CD14-positive monocyte (primary cell): ENCODE measurements at regions not wholly inside any gene's neighbourhood (a gene's known extent, or its start where the extent isn't known, plus 50 kb on each side); places are given as distances from the start of the nearest gene placed in this dataset.

Experiments
- DNase-seq, 3 donors: peaks; one replicate each; pipeline ENCODE4 v3.0.0-alpha.2; 2011 to 2022
- H2AFZ ChIP-seq: 2 replicates; pipeline ENCODE4 v1.6.0; 2012; ENCODE audit warnings: mild to moderate bottlenecking, low read depth, low read length, inconsistent platforms; ENCODE audit not compliant: insufficient read depth, poor library complexity, severe bottlenecking
- H3K27ac ChIP-seq, 2 donors: 1 replicate in 1 of 2; 2 replicates in 1 of 2; pipeline ENCODE4 v1.5.1; 2012 to 2013; ENCODE audit warnings: low read length in 2 of 2, control low read depth in 1 of 2, inconsistent platforms in 1 of 2, low read depth in 1 of 2, mild to moderate bottlenecking in 1 of 2
- H3K27me3 ChIP-seq, 2 donors: one replicate each; pipeline versions ENCODE4 v1.6.0 to v1.6.1; 2011 to 2013; ENCODE audit warnings: low read length in 2 of 2; ENCODE audit not compliant: control insufficient read depth in 2 of 2, insufficient read depth in 2 of 2
- H3K36me3 ChIP-seq, 2 donors: replicated peaks in 1 of 2; 1 replicate in 1 of 2; 2 replicates in 1 of 2; pipeline versions ENCODE4 v1.5.1 to v1.6.1; 2012 to 2013; ENCODE audit warnings: low read length in 2 of 2, control low read depth in 1 of 2, inconsistent platforms in 1 of 2, mild to moderate bottlenecking in 1 of 2; ENCODE audit not compliant: insufficient read depth in 2 of 2, control insufficient read depth in 1 of 2
- H3K4me1 ChIP-seq, 2 donors: 1 replicate in 1 of 2; 2 replicates in 1 of 2; pipeline versions ENCODE4 v1.5.1 to v1.6.1; 2012 to 2013; ENCODE audit warnings: low read length in 2 of 2, control low read depth in 1 of 2, inconsistent platforms in 1 of 2, mild to moderate bottlenecking in 1 of 2, moderate library complexity in 1 of 2; ENCODE audit not compliant: insufficient read depth in 2 of 2, control insufficient read depth in 1 of 2
- H3K4me2 ChIP-seq: replicated peaks from 2 replicates; pipeline ENCODE3; 2012; ENCODE audit warnings: low read length, moderate library complexity, mild to moderate bottlenecking; ENCODE audit not compliant: poor library complexity, severe bottlenecking; ENCODE audit errors: extremely low read depth
- H3K4me3 ChIP-seq, 3 experiments: fragments of 200-600 bp in 1 of 3; sonication (generic) in 1 of 3; replicated peaks in 1 of 3; 1 replicate in 2 of 3; 2 replicates in 1 of 3; pipeline ENCODE4 v1.5.1; 2011 to 2013; ENCODE audit warnings: low read length in 3 of 3, mild to moderate bottlenecking in 3 of 3, control low read depth in 2 of 3, low read depth in 2 of 3, inconsistent platforms in 1 of 3, moderate library complexity in 1 of 3
- H3K79me2 ChIP-seq: 2 replicates; pipeline ENCODE4 v1.6.0; 2012; ENCODE audit warnings: mild to moderate bottlenecking, control low read depth, inconsistent platforms, low read length, moderate library complexity; ENCODE audit not compliant: insufficient read depth
- H3K9ac ChIP-seq: 2 replicates; pipeline ENCODE4 v1.6.0; 2017; ENCODE audit warnings: low read length, mild to moderate bottlenecking; ENCODE audit not compliant: insufficient read depth, poor library complexity, severe bottlenecking
- H3K9me3 ChIP-seq, 2 donors: replicated peaks in 1 of 2; 1 replicate in 1 of 2; 2 replicates in 1 of 2; pipeline versions ENCODE4 v1.5.1 to v1.6.1; 2012 to 2013; ENCODE audit warnings: low read length in 2 of 2, control low read depth in 1 of 2; ENCODE audit not compliant: control insufficient read depth in 1 of 2, insufficient read depth in 1 of 2
- H4K20me1 ChIP-seq: 2 replicates; pipeline ENCODE4 v1.6.0; 2012; ENCODE audit warnings: mild to moderate bottlenecking, low read length, control low read depth, moderate library complexity; ENCODE audit not compliant: insufficient read depth
- H3K27ac Mint-ChIP-seq, 7 donors: one replicate each; pipeline ENCODE4 v1.8.0; 2020; ENCODE audit warnings: mild to moderate bottlenecking in 7 of 7, mixed read lengths in 7 of 7, moderate library complexity in 6 of 7, inconsistent platforms in 2 of 7
- H3K27me3 Mint-ChIP-seq, 3 donors: one replicate each; pipeline ENCODE4 v1.8.0; 2021 to 2022; ENCODE audit warnings: low read depth in 3 of 3, mild to moderate bottlenecking in 3 of 3, mixed read lengths in 3 of 3, moderate library complexity in 3 of 3, inconsistent platforms in 1 of 3
- H3K36me3 Mint-ChIP-seq, 2 donors: one replicate each; pipeline ENCODE4 v1.8.0; 2020; ENCODE audit warnings: mixed read lengths in 2 of 2, inconsistent platforms in 1 of 2, mild to moderate bottlenecking in 1 of 2
- H3K4me1 Mint-ChIP-seq: one replicate; pipeline ENCODE4 v1.8.0; 2020; ENCODE audit warnings: mild to moderate bottlenecking, mixed read lengths
- H3K4me3 Mint-ChIP-seq, 2 donors: one replicate each; pipeline ENCODE4 v1.8.0; 2020; ENCODE audit warnings: mild to moderate bottlenecking in 2 of 2, mixed read lengths in 2 of 2, moderate library complexity in 1 of 2
- H3K9me3 Mint-ChIP-seq, 7 donors: one replicate each; pipeline ENCODE4 v1.8.0; 2020 to 2022; ENCODE audit warnings: mixed read lengths in 7 of 7, mild to moderate bottlenecking in 6 of 7, moderate library complexity in 6 of 7, inconsistent platforms in 2 of 7
- WGBS: methylation state at CpG from one replicate; pipeline ENCODE4 v1.1.5; 2013; ENCODE audit warnings: missing lambda C conversion rate; ENCODE audit not compliant: insufficient coverage; 5-methylcytosine and 5-hydroxymethylcytosine counted together
- intact Hi-C, 2 donors: fragments of 100-400 bp; cut with micrococcal nuclease; formaldehyde crosslinking; loops; one replicate each; pipeline versions ENCODE4 v1.15.0 to v1.15.1; 2023
- TF ChIP-seq, protein P1 (sequence below): fragments of 200-600 bp; IDR thresholded peaks from one replicate; pipeline ENCODE4 v1.8.0; 2022; ENCODE audit warnings: antibody characterized with exemption, mild to moderate bottlenecking

DNA sequence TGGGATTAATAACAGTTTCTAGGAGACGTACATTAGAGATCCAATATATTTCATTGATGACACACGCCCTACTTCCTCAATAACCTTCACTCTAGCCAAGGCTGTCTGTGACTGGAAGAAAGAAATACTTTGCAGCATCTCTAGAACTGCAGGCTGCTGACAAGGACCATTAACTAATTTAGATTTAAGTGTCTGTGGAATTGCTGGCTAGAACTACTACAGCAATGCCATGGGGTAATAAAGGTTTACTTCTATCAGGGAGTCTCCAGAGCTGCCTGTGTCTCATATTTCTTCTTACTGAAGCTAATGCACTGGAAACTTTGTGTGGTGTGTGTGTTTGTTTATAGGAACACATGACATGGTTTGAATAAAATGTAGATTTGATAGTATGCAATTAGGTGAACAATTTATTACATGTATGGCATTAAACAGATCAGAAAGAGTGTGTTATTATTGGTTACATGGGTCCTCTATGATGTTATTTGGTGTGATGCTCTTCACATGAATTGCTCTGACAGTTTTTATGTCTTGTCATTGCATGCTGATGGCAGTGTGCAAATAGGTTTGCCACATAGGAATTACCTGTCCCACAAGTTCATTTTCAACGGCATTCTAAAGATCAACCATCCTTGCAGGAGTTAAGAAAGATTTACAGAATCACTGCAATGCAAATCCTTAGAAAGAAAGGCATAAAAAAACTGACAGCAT is 916.2 kb upstream of the CADM2 start:
- Histone ChIP-seq H3K27ac (no peak overlapping the region), H3K27me3 (no peaks in the 10 kb centered on the region), H3K4me2 (no peak overlapping the region), H3K4me1 (no peaks in the 10 kb centered on the region), H3K79me2 (no peaks in the 10 kb centered on the region), H2AFZ (no peak overlapping the region), H3K4me3 (no peak overlapping the region), H3K9me3 (peaks cover 4 to 9% of the 10 kb centered on the region in 2 donors), H3K9ac (no peak overlapping the region), H4K20me1 (no peaks in the 10 kb centered on the region), H3K36me3 (no peaks in the 10 kb centered on the region)
- intact Hi-C loops, result no loop called here
- no peak overlapping the region for H3K27ac Mint-ChIP-seq
- no peak for DNase-seq
- H3K9me3 Mint-ChIP-seq, result peaks cover 0 to 7% (median 3%) of the 10 kb centered on the region in 7 donors
- no peaks in the 10 kb centered on the region for H3K36me3 Mint-ChIP-seq
- no peak overlapping the region for H3K4me3 Mint-ChIP-seq
- TF ChIP-seq, protein P1, sequence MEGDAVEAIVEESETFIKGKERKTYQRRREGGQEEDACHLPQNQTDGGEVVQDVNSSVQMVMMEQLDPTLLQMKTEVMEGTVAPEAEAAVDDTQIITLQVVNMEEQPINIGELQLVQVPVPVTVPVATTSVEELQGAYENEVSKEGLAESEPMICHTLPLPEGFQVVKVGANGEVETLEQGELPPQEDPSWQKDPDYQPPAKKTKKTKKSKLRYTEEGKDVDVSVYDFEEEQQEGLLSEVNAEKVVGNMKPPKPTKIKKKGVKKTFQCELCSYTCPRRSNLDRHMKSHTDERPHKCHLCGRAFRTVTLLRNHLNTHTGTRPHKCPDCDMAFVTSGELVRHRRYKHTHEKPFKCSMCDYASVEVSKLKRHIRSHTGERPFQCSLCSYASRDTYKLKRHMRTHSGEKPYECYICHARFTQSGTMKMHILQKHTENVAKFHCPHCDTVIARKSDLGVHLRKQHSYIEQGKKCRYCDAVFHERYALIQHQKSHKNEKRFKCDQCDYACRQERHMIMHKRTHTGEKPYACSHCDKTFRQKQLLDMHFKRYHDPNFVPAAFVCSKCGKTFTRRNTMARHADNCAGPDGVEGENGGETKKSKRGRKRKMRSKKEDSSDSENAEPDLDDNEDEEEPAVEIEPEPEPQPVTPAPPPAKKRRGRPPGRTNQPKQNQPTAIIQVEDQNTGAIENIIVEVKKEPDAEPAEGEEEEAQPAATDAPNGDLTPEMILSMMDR, result no peak
- no CpG with 5 or more reads among the region's 3 CpGs for WGBS
- no peaks in the 10 kb centered on the region for H3K4me1 Mint-ChIP-seq
- no peaks in the 10 kb centered on the region for H3K27me3 Mint-ChIP-seq

DNA sequence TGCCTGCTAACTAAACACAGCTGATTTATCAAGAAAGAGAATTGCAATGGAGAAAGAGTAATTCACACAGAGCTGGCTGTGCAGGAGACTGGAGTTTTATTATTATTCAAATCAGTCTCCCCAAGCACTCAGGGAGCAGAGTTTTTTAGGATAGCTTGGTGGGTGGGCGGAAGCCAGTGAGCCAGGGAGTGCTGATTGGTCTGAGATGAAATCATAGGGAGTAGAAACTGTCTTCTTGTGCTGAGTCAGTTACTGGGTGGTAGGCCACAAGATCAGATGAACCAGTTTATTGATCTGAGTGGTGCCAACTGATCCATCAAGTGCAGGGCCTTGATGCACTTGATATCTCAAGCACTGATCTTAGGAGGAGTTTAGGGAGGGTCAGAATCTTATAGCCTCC is 891.9 kb upstream of the CADM2 start:
- H3K27ac ChIP-seq, result no peak overlapping the region
- no peak for DNase-seq
- no peak overlapping the region for H3K4me2 ChIP-seq
- no peaks in the 10 kb centered on the region for H3K27me3 Mint-ChIP-seq
- H3K36me3 ChIP-seq, result no peaks in the 10 kb centered on the region
- H3K36me3 Mint-ChIP-seq, result no peaks in the 10 kb centered on the region
- H4K20me1 ChIP-seq, result no peaks in the 10 kb centered on the region
- peaks cover 0 to 6% (median 2%) of the 10 kb centered on the region in 7 donors for H3K9me3 Mint-ChIP-seq
- H3K4me3 Mint-ChIP-seq, result no peak overlapping the region
- intact Hi-C loops, result no loop called here
- TF ChIP-seq, protein P1, result no peak
- H3K27me3 ChIP-seq, result no peaks in the 10 kb centered on the region
- no peaks in the 10 kb centered on the region for H3K79me2 ChIP-seq
- H2AFZ ChIP-seq, result no peak overlapping the region
- H3K4me1 Mint-ChIP-seq, result no peaks in the 10 kb centered on the region
- H3K9me3 ChIP-seq, result peaks cover 0 to 7% of the 10 kb centered on the region in 2 donors
- H3K27ac Mint-ChIP-seq, result no peak overlapping the region
- H3K9ac ChIP-seq, result no peak overlapping the region
- H3K4me3 ChIP-seq, result no peak overlapping the region
- no peaks in the 10 kb centered on the region for H3K4me1 ChIP-seq
- 89% methylated on average over 1 of the region's 1 CpG for WGBS
